K562 (cell line): ENCODE measurements at regions not wholly inside any gene's neighbourhood (a gene's known extent, or its start where the extent isn't known, plus 50 kb on each side); places are given as distances from the start of the nearest gene placed in this dataset.

Experiments
- ARID1B ChIP-seq: fragments of 450-650 bp; IDR thresholded peaks from 2 replicates; pipeline ENCODE4 v1.6.1; 2016; ENCODE audit warnings: antibody characterized with exemption, mild to moderate bottlenecking, inconsistent platforms
- ATF4 ChIP-seq: fragments of 450-650 bp; formaldehyde crosslinking; IDR thresholded peaks from 2 replicates; pipeline ENCODE4 v1.4.0; 2022; ENCODE audit warnings: mild to moderate bottlenecking, moderate library complexity
- CHAMP1 ChIP-seq: fragments of 450-650 bp; IDR thresholded peaks from 2 replicates; pipeline ENCODE4 v1.6.1; 2016; ENCODE audit warnings: mild to moderate bottlenecking
- DDX20 ChIP-seq: fragments of 450-650 bp; IDR thresholded peaks from 2 replicates; pipeline ENCODE4 v1.6.1; 2016; ENCODE audit warnings: missing genetic modification characterization, low read depth, mild to moderate bottlenecking, missing compliant biosample characterization, moderate library complexity
- ELK1 ChIP-seq: sonication (generic); formaldehyde crosslinking; IDR thresholded peaks from 2 replicates; pipeline ENCODE4 v1.8.1; 2022; ENCODE audit warnings: missing genetic modification reagents
- EWSR1 ChIP-seq: fragments of 450-650 bp; IDR thresholded peaks from 2 replicates; pipeline ENCODE4 v1.6.1; 2018; ENCODE audit warnings: borderline replicate concordance, mild to moderate bottlenecking, low read depth, moderate library complexity; ENCODE audit not compliant: partially characterized antibody
- FOXM1 ChIP-seq, 2 experiments: fragments of 450-650 bp in 1 of 2; sonication (generic) in 1 of 2; formaldehyde crosslinking in 1 of 2; IDR thresholded peaks; 2 replicates each; pipeline versions ENCODE4 v1.6.1 to v1.9.0; 2017 to 2022; ENCODE audit warnings: low read depth in 2 of 2, mild to moderate bottlenecking in 2 of 2, missing genetic modification reagents in 1 of 2, moderate library complexity in 1 of 2
- HCFC1 ChIP-seq: IDR thresholded peaks from 2 replicates; pipeline ENCODE4 v1.6.1; 2012; ENCODE audit warnings: low read depth, low read length, improper control_type of control experiment
- HDAC1 ChIP-seq, 2 experiments: fragments of 450-650 bp; IDR thresholded peaks; 2 replicates each; pipeline ENCODE4 v1.6.1; 2016 to 2017; ENCODE audit warnings: inconsistent platforms in 1 of 2, mild to moderate bottlenecking in 1 of 2, moderate library complexity in 1 of 2
- LEF1 ChIP-seq: fragments of 450-650 bp; IDR thresholded peaks from 2 replicates; pipeline ENCODE4 v1.6.1; 2016; ENCODE audit warnings: mild to moderate bottlenecking
- MXD1 ChIP-seq: fragments of 250-450 bp; sonication (Bioruptor Pico); IDR thresholded peaks from 2 replicates; pipeline ENCODE4 v1.8.0; 2021; ENCODE audit warnings: borderline replicate concordance, mild to moderate bottlenecking, moderate library complexity; ENCODE audit not compliant: poor library complexity, severe bottlenecking
- TEAD1 ChIP-seq, 2 experiments: fragments of 450-650 bp in 1 of 2; sonication (generic) in 1 of 2; formaldehyde crosslinking; IDR thresholded peaks; 2 replicates each; pipeline versions ENCODE4 v1.4.0 to v1.8.0; 2020 to 2022; ENCODE audit warnings: mild to moderate bottlenecking in 2 of 2, missing genetic modification reagents in 1 of 2
- ZBTB26 ChIP-seq: fragments of 450-650 bp; formaldehyde crosslinking; IDR thresholded peaks from 2 replicates; pipeline ENCODE4 v1.4.0; 2022; ENCODE audit warnings: missing genetic modification characterization
- ZKSCAN3 ChIP-seq: fragments of 250-450 bp; sonication (Bioruptor Pico); IDR thresholded peaks from 2 replicates; pipeline ENCODE4 v1.4.0; 2020
- ZNF133 ChIP-seq: fragments of 250-450 bp; sonication (Bioruptor Pico); IDR thresholded peaks from 2 replicates; pipeline ENCODE4 v1.4.0; 2020; ENCODE audit warnings: mild to moderate bottlenecking
- ZNF239 ChIP-seq: fragments of 250-450 bp; sonication (Bioruptor Pico); IDR thresholded peaks from 2 replicates; pipeline ENCODE4 v1.4.0; 2020; ENCODE audit warnings: mild to moderate bottlenecking
- ZNF24 ChIP-seq: fragments of 450-650 bp; IDR thresholded peaks from 2 replicates; pipeline ENCODE4 v1.6.1; 2016
- ZNF311 ChIP-seq: fragments of 250-450 bp; sonication (Bioruptor Pico); IDR thresholded peaks from 2 replicates; pipeline ENCODE4 v1.4.0; 2020; ENCODE audit warnings: mild to moderate bottlenecking, moderate library complexity
- ZNF41 ChIP-seq: fragments of 250-450 bp; sonication (Bioruptor Pico); conservative IDR thresholded peaks from 2 replicates; pipeline ENCODE4 v1.4.0; 2020; ENCODE audit warnings: mild to moderate bottlenecking
- ZSCAN29 ChIP-seq: fragments of 450-650 bp; IDR thresholded peaks from 2 replicates; pipeline ENCODE4 v1.6.1; 2017

- no peak for TF ChIP-seq ZBTB26 (CRISPR knock-in tag)
- no peak for TF ChIP-seq CHAMP1
- no peak for TF ChIP-seq ZNF311 (CRISPR knock-in tag)
- no peak for TF ChIP-seq ZNF133 (CRISPR knock-in tag)
- TF ChIP-seq ZSCAN29 = no peak
- peak; percentile 83; the same call in 1 of the 2 replicates for TF ChIP-seq LEF1
- no peak for TF ChIP-seq HCFC1
- TF ChIP-seq FOXM1 (IDR thresholded peaks at IDR 0.05; ENCODE audit: low read depth) = peak; percentile 16; the same call in 1 of the 2 replicates
- no peak for TF ChIP-seq FOXM1 (CRISPR knock-in tag; IDR thresholded peaks at IDR 0.05; ENCODE audit: low read depth)
- 0 out of 2 replicates have a peak, but pooled peaks have one; percentile 7 for TF ChIP-seq DDX20 (tag)
- no peak for TF ChIP-seq ZNF41 (CRISPR knock-in tag)
- no peak for TF ChIP-seq ELK1 (CRISPR knock-in tag)
- peak; percentile 76; the same call in 1 of the 2 replicates for TF ChIP-seq ZKSCAN3 (CRISPR knock-in tag)
- TF ChIP-seq EWSR1 = no peak
- peak in 1 of 2 experiments; percentile 89; a peak in 2 of 4 replicates for TF ChIP-seq TEAD1 (CRISPR knock-in tag; IDR thresholded peaks at IDR 0.05)
- TF ChIP-seq ZNF239 (CRISPR knock-in tag) = peak; percentile 63
- TF ChIP-seq HDAC1 (IDR thresholded peaks at IDR 0.05) = no peak
- TF ChIP-seq ATF4 (CRISPR knock-in tag) = peak; percentile 60
- TF ChIP-seq ARID1B = peak; percentile 88
- TF ChIP-seq MXD1 (CRISPR knock-in tag) = no peak
- no peak; the same call in 1 of the 2 replicates for TF ChIP-seq ZNF24
These were observed 98.0 kb downstream of the ADCYAP1 start (continued) for GRCh38 chr18:1002653-1003178.
